Kidney (tissue), 13 donors: ENCODE measurements at regions not wholly inside any gene's neighbourhood (a gene's known extent, or its start where the extent isn't known, plus 50 kb on each side); places are given as distances from the start of the nearest gene placed in this dataset.

Experiments
- DNase-seq, 5 donors: peaks; one replicate each; pipeline ENCODE4 v3.0.0-alpha.2; 2013 to 2020
- FAIRE-seq: peaks from 2 replicates; lab custom pipeline; 2012; peaks lifted over from hg19 to GRCh38; lab: Jason Lieb, UNC
- H3K27ac ChIP-seq, 2 donors: one replicate each; pipeline ENCODE4 v1.7.0; 2013; ENCODE audit warnings: low read depth in 2 of 2, low read length in 2 of 2, inconsistent platforms in 1 of 2
- H3K27me3 ChIP-seq: one replicate; pipeline ENCODE4 v1.7.1; 2013; ENCODE audit warnings: low read length, inconsistent platforms; ENCODE audit not compliant: control insufficient read depth, insufficient read depth
- H3K36me3 ChIP-seq, 3 donors: one replicate each; pipeline versions ENCODE4 v1.7.0 to v1.7.1; 2013; ENCODE audit warnings: low read length in 3 of 3, control low read depth in 1 of 3, inconsistent platforms in 1 of 3; ENCODE audit not compliant: insufficient read depth in 3 of 3, control insufficient read depth in 2 of 3
- H3K4me1 ChIP-seq, 3 donors: one replicate each; pipeline versions ENCODE4 v1.7.0 to v1.7.1; 2013; ENCODE audit warnings: low read length in 3 of 3, inconsistent platforms in 1 of 3, low read depth in 1 of 3; ENCODE audit not compliant: control insufficient read depth in 2 of 3, insufficient read depth in 2 of 3
- H3K4me3 ChIP-seq, 3 donors: one replicate each; pipeline versions ENCODE4 v1.7.0 to v1.8.1; 2013; ENCODE audit warnings: low read length in 3 of 3, control low read depth in 1 of 3, inconsistent platforms in 1 of 3
- H3K9ac ChIP-seq, 3 donors: one replicate each; pipeline versions ENCODE4 v1.7.0 to v1.7.1; 2013; ENCODE audit warnings: low read length in 3 of 3, control low read depth in 1 of 3, inconsistent platforms in 1 of 3
- H3K9me3 ChIP-seq, 3 donors: one replicate each; pipeline versions ENCODE4 v1.7.0 to v1.7.1; 2013; ENCODE audit warnings: low read length in 3 of 3, control low read depth in 1 of 3, inconsistent platforms in 1 of 3; ENCODE audit not compliant: control insufficient read depth in 2 of 3, insufficient read depth in 1 of 3
- CTCF ChIP-seq: IDR thresholded peaks from 3 replicates; pipeline ENCODE4 v1.5.1; 2012; ENCODE audit warnings: mild to moderate bottlenecking, moderate library complexity, borderline replicate concordance; ENCODE audit not compliant: insufficient read depth; ENCODE audit errors: extremely low read depth
- intact Hi-C: fragments of 100-400 bp; cut with DNase I; formaldehyde crosslinking; loops from one replicate; pipeline ENCODE4 v1.11.1; 2022
- donor health status: control.
- donor health status: control.
- donor health status: control.
- donor health status: control.
- donor health status: control.
- donor health status: DM: yes; HTN: yes; CAD: no.
- donor health status: Normal renal cell carcinoma (clear cell type).

- no peaks in the 10 kb centered on the region for H3K9me3 ChIP-seq
- no peak overlapping the region for H3K27ac ChIP-seq
- H3K36me3 ChIP-seq: no peaks in the 10 kb centered on the region
- TF ChIP-seq CTCF: no peak
- FAIRE-seq (no peak), DNase-seq (peak in 2 of 5 donors; percentile 24 to 25)
- intact Hi-C loops: no loop called here
- H3K9ac ChIP-seq: no peak overlapping the region
- no peaks in the 10 kb centered on the region for H3K4me1 ChIP-seq
- H3K27me3 ChIP-seq: no peaks in the 10 kb centered on the region
- H3K4me3 ChIP-seq: no peak overlapping the region
Observed at GRCh38 chr12:32024884-32025592, 65.8 kb downstream of the RESF1 start.

- FAIRE-seq: no peak
- TF ChIP-seq CTCF: no peak
- Histone ChIP-seq H3K27ac (no peak overlapping the region), H3K4me1 (no peaks in the 10 kb centered on the region), H3K9ac (no peak overlapping the region), H3K27me3 (no peaks in the 10 kb centered on the region), H3K4me3 (no peak overlapping the region), H3K36me3 (no peaks in the 10 kb centered on the region), H3K9me3 (no peaks in the 10 kb centered on the region)
- no peak for DNase-seq
- intact Hi-C loops: no loop called here
Observed at GRCh38 chr12:32025906-32026305, 66.7 kb downstream of the RESF1 start.

DNA sequence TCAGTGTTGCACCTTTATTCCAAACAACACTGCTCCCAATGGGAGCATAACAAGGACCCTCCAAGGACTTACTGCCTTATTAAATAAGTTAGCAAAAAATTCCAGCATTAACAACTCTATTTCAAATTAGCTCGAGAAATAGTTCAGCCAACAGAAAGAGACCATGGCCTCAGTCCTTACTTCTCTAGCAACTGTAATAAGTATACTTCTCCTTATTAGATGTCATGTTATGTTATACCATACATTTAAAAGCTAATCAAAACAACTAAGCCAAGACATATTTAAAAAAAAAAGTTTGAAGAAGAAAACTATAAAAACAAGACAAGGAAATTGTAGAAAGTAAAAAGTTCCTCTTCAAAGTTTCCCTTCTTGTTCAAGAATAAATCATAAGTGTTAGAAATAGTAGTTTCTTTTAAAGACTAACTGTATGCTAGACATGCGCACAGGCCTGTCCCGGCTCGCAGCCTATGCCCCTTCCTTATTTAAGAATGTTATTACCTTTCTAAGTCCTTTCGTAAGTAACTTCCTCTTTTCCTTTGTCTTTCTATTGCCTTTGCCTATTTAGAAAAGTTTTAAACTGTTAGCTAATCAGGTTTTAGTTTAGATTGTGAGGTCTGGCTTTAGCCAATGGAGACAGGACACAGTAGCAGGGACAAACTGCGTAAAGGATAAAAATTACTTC is 68.6 kb downstream of the RESF1 start:
- intact Hi-C loops: no loop called here
- Histone ChIP-seq H3K27ac (no peak overlapping the region), H3K4me3 (no peak overlapping the region), H3K9me3 (no peaks in the 10 kb centered on the region), H3K4me1 (peaks cover 0 to 4% (median 3%) of the 10 kb centered on the region in 3 donors), H3K36me3 (no peaks in the 10 kb centered on the region), H3K27me3 (no peaks in the 10 kb centered on the region), H3K9ac (no peak overlapping the region)
- no peak for FAIRE-seq
- TF ChIP-seq CTCF: no peak
- no peak for DNase-seq
